GM19452 (cell line): ENCODE measurements at regions not wholly inside any gene's neighbourhood (a gene's known extent, or its start where the extent isn't known, plus 50 kb on each side); places are given as distances from the start of the nearest gene placed in this dataset.

ENCODE experiments used
- ATAC-seq: cut with Tn5 transposase; IDR thresholded peaks from one replicate; pipeline ENCODE4 v1.9.1; 2021; ENCODE audit not compliant: unreplicated experiment

GRCh38 chr3:131151-131888 is 65.2 kb upstream of the CHL1 start:
- ATAC-seq = no peak

- no peak for ATAC-seq
Observed at GRCh38 chr3:132378-132777, 64.2 kb upstream of the CHL1 start.

- ATAC-seq = no peak
Observed at GRCh38 chr3:132904-133303, 63.7 kb upstream of the CHL1 start.

- no peak for ATAC-seq
Observed at GRCh38 chr3:140748-141330, 55.7 kb upstream of the CHL1 start.
